ENCODE measurements at regions not wholly inside any gene's neighbourhood (a gene's known extent, or its start where the extent isn't known, plus 50 kb on each side); places are given as distances from the start of the nearest gene placed in this dataset.

DNA sequence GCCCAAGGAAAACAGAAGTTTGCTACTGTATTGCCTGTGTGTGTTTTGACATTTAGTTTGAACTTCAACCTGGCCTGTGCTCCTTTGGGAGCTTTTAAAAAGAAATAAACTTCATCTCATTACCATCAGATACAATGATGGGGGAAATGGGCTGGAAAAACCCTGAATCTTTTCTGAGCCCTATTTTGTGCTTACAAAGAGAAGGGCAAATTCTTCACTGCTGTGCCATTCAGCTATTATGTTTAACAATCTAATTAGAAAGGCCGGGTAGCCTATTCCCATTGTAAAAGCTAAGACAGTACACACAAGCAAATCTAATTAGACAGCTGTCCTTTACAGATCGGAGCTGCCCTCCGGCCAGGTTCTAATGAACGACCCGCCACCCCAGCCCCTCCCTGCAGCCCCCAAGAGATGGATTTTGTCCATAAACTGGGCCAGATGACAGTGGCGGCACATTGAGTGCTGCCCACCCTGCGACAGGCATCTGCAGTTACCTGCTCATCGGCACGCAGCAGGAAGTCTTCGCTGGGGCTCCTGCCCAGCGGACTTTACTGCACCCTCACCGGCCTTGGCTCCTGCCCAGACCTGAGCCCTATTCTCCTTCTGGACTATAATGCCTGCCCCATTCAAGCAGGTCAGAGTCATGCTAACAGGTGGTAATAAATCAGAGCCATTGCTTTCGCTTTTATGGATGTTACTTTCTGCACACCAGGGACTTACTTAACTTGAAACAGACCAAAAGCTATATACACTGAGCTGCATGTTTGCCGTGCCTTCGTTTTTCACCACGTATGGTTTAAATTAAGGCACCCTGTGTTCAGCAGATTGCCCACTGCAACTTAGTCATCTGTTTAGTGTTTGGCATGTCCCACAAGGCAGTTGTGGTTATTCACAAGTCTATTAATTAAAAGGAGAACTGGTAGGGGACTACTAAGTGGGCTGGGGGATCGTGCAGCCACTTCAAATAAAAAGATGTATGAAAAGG lies 549.6 kb downstream of the FGF9 start:
- 0 out of 2 replicates have a peak, but pooled peaks cover 5% of the 10 kb centered on the region for H3K79me2 ChIP-seq (replicated peaks; ENCODE audit: insufficient read depth)
- no peaks in the 10 kb centered on the region; the same call in 1 of the 2 replicates for H3K9me2 ChIP-seq (ENCODE audit: insufficient read depth)
- DNase-seq (ENCODE audit: low spot score) (no peak), ATAC-seq (no peak; the same call in 2 of the 3 replicates)
- TF ChIP-seq, protein P1, sequence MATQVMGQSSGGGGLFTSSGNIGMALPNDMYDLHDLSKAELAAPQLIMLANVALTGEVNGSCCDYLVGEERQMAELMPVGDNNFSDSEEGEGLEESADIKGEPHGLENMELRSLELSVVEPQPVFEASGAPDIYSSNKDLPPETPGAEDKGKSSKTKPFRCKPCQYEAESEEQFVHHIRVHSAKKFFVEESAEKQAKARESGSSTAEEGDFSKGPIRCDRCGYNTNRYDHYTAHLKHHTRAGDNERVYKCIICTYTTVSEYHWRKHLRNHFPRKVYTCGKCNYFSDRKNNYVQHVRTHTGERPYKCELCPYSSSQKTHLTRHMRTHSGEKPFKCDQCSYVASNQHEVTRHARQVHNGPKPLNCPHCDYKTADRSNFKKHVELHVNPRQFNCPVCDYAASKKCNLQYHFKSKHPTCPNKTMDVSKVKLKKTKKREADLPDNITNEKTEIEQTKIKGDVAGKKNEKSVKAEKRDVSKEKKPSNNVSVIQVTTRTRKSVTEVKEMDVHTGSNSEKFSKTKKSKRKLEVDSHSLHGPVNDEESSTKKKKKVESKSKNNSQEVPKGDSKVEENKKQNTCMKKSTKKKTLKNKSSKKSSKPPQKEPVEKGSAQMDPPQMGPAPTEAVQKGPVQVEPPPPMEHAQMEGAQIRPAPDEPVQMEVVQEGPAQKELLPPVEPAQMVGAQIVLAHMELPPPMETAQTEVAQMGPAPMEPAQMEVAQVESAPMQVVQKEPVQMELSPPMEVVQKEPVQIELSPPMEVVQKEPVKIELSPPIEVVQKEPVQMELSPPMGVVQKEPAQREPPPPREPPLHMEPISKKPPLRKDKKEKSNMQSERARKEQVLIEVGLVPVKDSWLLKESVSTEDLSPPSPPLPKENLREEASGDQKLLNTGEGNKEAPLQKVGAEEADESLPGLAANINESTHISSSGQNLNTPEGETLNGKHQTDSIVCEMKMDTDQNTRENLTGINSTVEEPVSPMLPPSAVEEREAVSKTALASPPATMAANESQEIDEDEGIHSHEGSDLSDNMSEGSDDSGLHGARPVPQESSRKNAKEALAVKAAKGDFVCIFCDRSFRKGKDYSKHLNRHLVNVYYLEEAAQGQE (IDR thresholded peaks at IDR 0.05; ENCODE audit: unreplicated experiment) = no peak
- no peak for TF ChIP-seq ZNF462 (CRISPR knock-in tag; IDR thresholded peaks at IDR 0.05)
- no peak for TF ChIP-seq JUNB (IDR thresholded peaks at IDR 0.05; ENCODE audit: unreplicated experiment)
- TF ChIP-seq EZH2phosphoT487 (IDR thresholded peaks at IDR 0.05; ENCODE audit: unreplicated experiment) = no peak
- TF ChIP-seq, protein P2, sequence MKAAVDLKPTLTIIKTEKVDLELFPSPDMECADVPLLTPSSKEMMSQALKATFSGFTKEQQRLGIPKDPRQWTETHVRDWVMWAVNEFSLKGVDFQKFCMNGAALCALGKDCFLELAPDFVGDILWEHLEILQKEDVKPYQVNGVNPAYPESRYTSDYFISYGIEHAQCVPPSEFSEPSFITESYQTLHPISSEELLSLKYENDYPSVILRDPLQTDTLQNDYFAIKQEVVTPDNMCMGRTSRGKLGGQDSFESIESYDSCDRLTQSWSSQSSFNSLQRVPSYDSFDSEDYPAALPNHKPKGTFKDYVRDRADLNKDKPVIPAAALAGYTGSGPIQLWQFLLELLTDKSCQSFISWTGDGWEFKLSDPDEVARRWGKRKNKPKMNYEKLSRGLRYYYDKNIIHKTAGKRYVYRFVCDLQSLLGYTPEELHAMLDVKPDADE (IDR thresholded peaks at IDR 0.05) = no peak
- TF ChIP-seq NANOG (IDR thresholded peaks at IDR 0.05; ENCODE audit: borderline replicate concordance) = no peak
- no peak for TF ChIP-seq POLR2AphosphoS5 (IDR thresholded peaks at IDR 0.05; ENCODE audit: low read depth)
- no peak for TF ChIP-seq CREB1 (CRISPR knock-in tag; IDR thresholded peaks at IDR 0.05; ENCODE audit: low read depth)
- no peak for TF ChIP-seq ZNF331 (CRISPR knock-in tag; IDR thresholded peaks at IDR 0.05; ENCODE audit: low read depth)
- TF ChIP-seq EZH2 (IDR thresholded peaks at IDR 0.05; ENCODE audit: low read depth, unreplicated experiment) = no peak
- TF ChIP-seq ZNF114 (CRISPR knock-in tag; IDR thresholded peaks at IDR 0.05) = no peak
- TF ChIP-seq, protein P3, sequence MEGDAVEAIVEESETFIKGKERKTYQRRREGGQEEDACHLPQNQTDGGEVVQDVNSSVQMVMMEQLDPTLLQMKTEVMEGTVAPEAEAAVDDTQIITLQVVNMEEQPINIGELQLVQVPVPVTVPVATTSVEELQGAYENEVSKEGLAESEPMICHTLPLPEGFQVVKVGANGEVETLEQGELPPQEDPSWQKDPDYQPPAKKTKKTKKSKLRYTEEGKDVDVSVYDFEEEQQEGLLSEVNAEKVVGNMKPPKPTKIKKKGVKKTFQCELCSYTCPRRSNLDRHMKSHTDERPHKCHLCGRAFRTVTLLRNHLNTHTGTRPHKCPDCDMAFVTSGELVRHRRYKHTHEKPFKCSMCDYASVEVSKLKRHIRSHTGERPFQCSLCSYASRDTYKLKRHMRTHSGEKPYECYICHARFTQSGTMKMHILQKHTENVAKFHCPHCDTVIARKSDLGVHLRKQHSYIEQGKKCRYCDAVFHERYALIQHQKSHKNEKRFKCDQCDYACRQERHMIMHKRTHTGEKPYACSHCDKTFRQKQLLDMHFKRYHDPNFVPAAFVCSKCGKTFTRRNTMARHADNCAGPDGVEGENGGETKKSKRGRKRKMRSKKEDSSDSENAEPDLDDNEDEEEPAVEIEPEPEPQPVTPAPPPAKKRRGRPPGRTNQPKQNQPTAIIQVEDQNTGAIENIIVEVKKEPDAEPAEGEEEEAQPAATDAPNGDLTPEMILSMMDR (conservative IDR thresholded peaks at IDR 0.05; ENCODE audit: low read depth in 2 of 2) = no peak
- TF ChIP-seq STAT1 (IDR thresholded peaks at IDR 0.05; ENCODE audit: unreplicated experiment) = no peak
- no peaks in the 10 kb centered on the region for H3K36me3 Mint-ChIP-seq (ENCODE audit: low read depth)
- no peaks in the 10 kb centered on the region for H3F3A ChIP-seq (replicated peaks; ENCODE audit: low read depth)
- no peaks in the 10 kb centered on the region for H3K36me3 ChIP-seq (ENCODE audit: insufficient read depth)
- H3K4me1 Mint-ChIP-seq = peaks cover 10% of the 10 kb centered on the region
- H3K27me3 ChIP-seq (ENCODE audit: insufficient read depth) = no peaks in the 10 kb centered on the region
- H3K9me3 Mint-ChIP-seq = no peaks in the 10 kb centered on the region
- no peak overlapping the region for H3K4me3 Mint-ChIP-seq
- H3K4me1 ChIP-seq (ENCODE audit: insufficient read depth) = 0 out of 2 replicates have a peak, but pooled peaks cover 4% of the 10 kb centered on the region
- H2AFZ ChIP-seq = no peak overlapping the region
- no peak overlapping the region for H3K4me2 ChIP-seq
- H3K27ac ChIP-seq (ENCODE audit: low read depth) = no peak overlapping the region
- H3K27ac Mint-ChIP-seq = no peak overlapping the region
- H4K20me1 ChIP-seq (replicated peaks; ENCODE audit: insufficient read depth) = no peaks in the 10 kb centered on the region
- H3K27me3 Mint-ChIP-seq (ENCODE audit: insufficient read depth, low read depth, poor library complexity) = peaks cover 2% of the 10 kb centered on the region
- H3K4me3 ChIP-seq = no peak overlapping the region

All from GM23338 (cell line).